Fibroblast of lung (primary cell): ENCODE measurements at regions not wholly inside any gene's neighbourhood (a gene's known extent, or its start where the extent isn't known, plus 50 kb on each side); places are given as distances from the start of the nearest gene placed in this dataset.
"Not testable (repeated sequence)": the region's sequence is repeated elsewhere in the genome, so short reads cannot be mapped to it uniquely, and the experiment has no call there.

Experiments
- EZH2 ChIP-seq: IDR thresholded peaks from 2 replicates; pipeline ENCODE4 v1.5.1; 2012; ENCODE audit warnings: low read length, control low read depth, mild to moderate bottlenecking; ENCODE audit errors: missing control alignments
- TF ChIP-seq, protein P1 (sequence below), 2 donors: IDR thresholded peaks in 1 of 2; conservative IDR thresholded peaks in 1 of 2; 1 replicate in 1 of 2; 2 replicates in 1 of 2; pipeline ENCODE4 v1.5.1; 2011 to 2012; ENCODE audit warnings: low read length in 2 of 2, control low read depth in 1 of 2, inconsistent platforms in 1 of 2, low read depth in 1 of 2, mild to moderate bottlenecking in 1 of 2

- TF ChIP-seq, protein P1, sequence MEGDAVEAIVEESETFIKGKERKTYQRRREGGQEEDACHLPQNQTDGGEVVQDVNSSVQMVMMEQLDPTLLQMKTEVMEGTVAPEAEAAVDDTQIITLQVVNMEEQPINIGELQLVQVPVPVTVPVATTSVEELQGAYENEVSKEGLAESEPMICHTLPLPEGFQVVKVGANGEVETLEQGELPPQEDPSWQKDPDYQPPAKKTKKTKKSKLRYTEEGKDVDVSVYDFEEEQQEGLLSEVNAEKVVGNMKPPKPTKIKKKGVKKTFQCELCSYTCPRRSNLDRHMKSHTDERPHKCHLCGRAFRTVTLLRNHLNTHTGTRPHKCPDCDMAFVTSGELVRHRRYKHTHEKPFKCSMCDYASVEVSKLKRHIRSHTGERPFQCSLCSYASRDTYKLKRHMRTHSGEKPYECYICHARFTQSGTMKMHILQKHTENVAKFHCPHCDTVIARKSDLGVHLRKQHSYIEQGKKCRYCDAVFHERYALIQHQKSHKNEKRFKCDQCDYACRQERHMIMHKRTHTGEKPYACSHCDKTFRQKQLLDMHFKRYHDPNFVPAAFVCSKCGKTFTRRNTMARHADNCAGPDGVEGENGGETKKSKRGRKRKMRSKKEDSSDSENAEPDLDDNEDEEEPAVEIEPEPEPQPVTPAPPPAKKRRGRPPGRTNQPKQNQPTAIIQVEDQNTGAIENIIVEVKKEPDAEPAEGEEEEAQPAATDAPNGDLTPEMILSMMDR (conservative IDR thresholded peaks at IDR 0.05 in 1 of 2, IDR thresholded peaks at IDR 0.05 in 1 of 2; ENCODE audit: low read depth in 1 of 2, low read length in 2 of 2), result not testable (repeated sequence)
- not testable (repeated sequence) for TF ChIP-seq EZH2
Observed at GRCh38 chr4:123243220-123243619, 153.4 kb upstream of the SPRY1 start.
